ENCODE measurements at regions not wholly inside any gene's neighbourhood (a gene's known extent, or its start where the extent isn't known, plus 50 kb on each side); places are given as distances from the start of the nearest gene placed in this dataset.
"Not testable (repeated sequence)": the region's sequence is repeated elsewhere in the genome, so short reads cannot be mapped to it uniquely, and the experiment has no call there.

DNA sequence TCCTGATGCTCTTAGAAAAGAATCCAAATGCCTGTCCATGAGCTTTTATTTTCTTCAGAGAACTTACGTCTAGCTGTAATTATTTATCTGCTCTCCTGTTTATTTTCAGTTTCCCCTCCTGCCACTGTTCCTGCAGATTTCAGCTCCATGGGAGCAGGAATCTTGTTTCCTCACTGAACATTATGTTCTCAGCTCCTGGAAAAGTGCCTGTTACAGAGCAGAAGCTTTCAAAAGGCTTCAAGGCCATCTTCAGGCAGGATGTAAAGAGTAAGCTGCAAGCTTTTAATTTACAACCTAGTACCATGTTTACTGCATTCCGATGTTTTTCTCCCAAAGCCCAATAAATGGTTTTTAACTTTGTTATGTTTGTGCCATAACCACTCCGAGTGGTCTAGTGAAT lies 98.4 kb upstream of the BTG1 start:
- DNase-seq, result no peak

DNA sequence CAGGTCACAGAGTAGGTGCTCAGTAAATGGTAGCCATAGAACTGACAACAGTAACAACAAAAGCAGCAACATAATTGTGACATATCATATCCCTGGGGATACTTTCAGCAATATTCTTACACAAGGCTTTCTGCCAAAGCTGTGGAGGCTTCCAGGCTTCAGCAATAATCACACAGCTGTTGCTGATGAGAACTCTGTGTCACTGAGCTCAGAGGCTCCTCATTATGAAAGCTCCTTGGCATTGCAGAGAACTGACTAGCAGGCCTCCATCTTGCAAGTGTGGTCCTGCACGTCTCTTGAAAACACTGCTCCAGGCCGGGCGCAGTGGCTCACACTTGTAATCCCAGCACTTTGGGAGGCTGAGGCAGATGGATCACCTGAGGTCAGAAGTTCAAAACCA lies 97.3 kb upstream of the BTG1 start:
- peak in 1 of 2 experiments; percentile 16 for DNase-seq

GRCh38 chr12:92237762-92238523 lies 92.3 kb upstream of the BTG1 start:
- no peak for DNase-seq

DNA sequence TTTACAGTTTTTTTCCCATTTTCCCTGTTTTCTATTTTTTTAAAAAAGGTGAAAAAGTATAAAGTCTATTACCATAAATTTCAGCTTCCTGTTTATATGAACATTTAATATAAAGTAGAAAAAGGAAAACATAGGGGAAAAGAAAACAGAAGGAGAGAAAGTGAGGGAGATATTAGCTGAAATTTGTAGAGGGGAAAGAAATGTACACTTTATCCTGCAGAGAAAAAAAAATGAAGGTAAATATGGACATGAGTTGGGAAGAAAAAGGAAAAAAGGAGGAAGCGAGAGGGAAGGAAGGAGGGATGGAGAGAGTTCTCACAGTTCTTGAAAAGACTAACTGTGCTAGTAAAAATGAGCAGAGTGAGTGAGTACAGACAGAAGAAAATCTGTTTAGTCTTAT lies 91.6 kb upstream of the BTG1 start:
- no peak for DNase-seq

- no peak for DNase-seq
Measured at GRCh38 chr12:92235703-92236472, 90.2 kb upstream of the BTG1 start.

DNA sequence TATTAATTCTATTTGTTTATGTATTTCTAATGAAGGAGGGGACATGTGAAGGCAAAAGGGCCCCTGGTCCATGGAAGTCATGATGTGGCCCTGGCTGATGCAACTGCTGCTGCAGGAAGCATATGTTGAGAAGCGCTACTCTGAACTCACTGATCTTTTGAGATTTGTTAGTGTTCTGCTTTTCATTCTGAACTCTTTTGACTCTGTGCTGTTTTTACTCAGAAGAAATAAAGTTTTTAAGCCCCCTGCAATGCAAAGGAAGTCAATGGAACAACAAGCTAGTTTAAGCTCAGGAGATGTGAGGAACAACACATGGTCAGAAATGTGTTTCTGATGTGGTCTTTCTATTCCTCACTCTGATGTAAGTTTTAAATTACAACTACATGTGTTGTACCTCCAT lies 88.9 kb upstream of the BTG1 start:
- DNase-seq, result peak; percentile 51 to 68

DNA sequence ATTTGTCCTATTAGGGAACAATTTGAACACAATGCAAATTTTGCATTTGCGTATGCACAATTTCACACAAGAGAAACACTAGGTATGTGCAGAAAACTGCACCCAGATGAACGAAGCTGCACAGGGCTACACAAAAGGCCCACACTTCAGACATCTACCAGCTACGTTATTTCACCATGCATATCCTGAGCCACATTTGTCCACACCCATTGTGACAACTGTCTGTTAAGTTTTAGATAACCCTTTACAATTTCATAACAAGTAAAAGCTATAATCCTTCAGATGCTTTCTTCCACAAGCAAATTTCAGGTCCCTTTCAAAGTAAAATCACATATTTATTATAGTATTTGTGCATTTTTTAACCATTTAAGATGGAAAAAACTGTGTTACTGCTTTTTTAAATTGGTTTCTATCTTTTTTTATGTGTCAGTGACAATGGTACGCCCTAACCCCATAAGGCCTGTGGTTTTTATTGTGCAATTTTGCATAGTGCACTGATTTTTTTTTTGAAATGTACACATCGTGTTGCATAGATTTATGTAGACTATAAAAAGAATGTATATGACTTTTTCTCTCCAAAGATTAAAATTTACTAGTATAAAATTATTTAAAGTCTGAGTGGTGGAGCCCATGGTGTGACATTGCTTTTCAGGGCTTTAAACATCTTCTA lies 87.8 kb upstream of the BTG1 start:
- DNase-seq, result no peak

DNA sequence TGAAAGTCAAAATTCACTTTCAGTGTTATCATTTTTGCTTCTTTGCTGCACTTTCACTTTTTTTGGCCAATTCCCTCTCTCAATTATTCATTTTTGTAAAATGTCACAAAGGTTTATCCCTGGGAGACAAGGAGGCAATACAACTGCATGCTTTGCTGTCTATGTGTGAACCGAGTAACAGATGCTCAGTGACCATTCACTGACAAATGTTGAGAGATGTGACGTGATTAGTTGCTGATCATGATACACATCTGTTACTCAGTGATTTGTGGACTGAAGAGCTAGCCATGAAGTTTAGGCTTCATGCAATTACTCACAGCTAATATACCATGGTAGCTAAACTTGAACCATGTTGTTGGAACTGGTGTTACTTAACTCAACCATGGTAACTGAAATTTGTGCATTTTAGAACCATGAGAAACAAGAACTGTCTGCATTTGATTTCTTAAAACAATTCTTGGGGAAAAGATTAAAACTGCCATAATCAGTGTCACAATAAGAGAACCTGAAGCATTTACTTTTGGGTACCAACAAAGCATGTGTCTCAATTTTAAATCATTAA lies 86.8 kb upstream of the BTG1 start:
- DNase-seq, result peak in 1 of 2 experiments; percentile 52

GRCh38 chr12:92231945-92232344 lies 86.3 kb upstream of the BTG1 start:
- DNase-seq, result not testable (repeated sequence)

DNA sequence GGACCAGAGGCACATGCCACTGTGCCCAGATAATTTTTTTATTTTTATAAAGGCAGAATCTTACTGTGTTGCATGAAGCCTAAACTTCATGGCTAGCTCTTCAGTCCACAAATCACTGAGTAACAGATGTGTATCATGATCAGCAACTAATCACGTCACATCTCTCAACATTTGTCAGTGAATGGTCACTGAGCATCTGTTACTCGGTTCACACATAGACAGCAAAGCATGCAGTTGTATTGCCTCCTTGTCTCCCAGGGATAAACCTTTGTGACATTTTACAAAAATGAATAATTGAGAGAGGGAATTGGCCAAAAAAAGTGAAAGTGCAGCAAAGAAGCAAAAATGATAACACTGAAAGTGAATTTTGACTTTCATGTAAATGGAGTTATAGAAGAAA lies 85.9 kb upstream of the BTG1 start:
- DNase-seq, result not testable (repeated sequence)

- DNase-seq, result peak in 1 of 2 experiments; percentile 31
Measured at GRCh38 chr12:92229381-92229780, 83.7 kb upstream of the BTG1 start.

- no peak for DNase-seq
Measured at GRCh38 chr12:92226961-92227360, 81.3 kb upstream of the BTG1 start.

- DNase-seq, result no peak
Measured at GRCh38 chr12:92226071-92226661, 80.5 kb upstream of the BTG1 start.

GRCh38 chr12:92224685-92225331 lies 79.2 kb upstream of the BTG1 start:
- no peak for DNase-seq

DNA sequence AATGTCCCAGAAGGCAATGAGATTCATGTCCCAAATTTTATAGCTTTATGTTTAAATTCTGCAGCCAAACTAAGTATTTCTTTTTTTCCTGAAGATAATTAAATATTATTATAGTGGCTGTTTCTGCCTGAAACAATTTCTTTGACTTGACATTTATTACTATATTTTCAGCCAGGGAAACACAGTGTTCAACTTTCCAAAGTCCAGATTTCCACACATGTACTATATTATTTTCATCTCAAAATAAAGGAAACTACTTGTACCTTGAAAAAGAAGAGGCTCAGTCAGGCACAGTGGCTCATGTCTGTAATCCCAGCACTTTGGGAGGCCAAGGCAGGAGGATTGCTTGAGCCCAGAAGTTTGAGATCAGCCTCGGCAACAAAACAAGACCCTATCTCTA lies 77.8 kb upstream of the BTG1 start:
- DNase-seq, result no peak

- peak; percentile 9 to 73 for DNase-seq
Measured at GRCh38 chr12:92221656-92222315, 76.1 kb upstream of the BTG1 start.

GRCh38 chr12:92218394-92219077 lies 72.9 kb upstream of the BTG1 start:
- DNase-seq, result no peak

DNA sequence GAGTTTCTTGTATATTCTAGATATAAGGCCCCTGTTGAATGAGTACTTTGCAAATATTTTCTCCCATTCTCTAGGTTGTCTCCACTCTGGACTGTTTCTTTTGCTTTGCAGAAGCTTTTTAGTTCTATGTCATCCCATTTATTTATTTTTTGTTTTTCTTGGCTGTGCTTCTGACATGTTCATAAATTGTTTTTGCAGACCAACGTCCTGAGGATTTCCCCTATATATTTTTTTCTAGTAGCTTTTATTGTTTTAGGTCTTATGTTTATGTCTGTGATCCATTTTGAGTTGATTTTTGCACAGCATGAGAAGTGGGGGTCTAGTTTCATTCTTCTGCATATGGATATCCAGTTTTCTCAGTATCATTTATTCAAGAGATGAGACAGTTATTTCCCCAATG lies 70.4 kb upstream of the BTG1 start:
- DNase-seq, result no peak

GRCh38 chr12:92215358-92215757 lies 69.7 kb upstream of the BTG1 start:
- DNase-seq, result no peak

- no peak for DNase-seq
Measured at GRCh38 chr12:92213166-92213565, 67.5 kb upstream of the BTG1 start.

DNA sequence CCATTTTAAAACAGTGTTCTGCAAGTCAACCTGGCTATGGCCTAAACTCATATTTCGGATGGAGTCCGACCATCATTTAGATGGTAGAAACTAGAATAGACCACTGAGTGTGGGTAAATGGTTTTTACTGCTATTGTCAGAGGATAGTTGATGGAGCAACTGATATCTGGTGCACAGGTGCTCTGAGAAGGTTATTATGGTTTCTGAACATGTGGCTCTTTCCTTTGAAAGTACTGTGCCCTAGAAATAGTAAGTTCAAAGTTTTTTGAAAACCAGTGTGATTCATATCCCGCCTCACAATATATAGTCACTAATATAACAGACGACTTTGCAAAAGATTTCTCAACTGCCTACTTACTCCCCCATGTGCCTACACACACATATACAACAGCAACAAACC lies 64.4 kb upstream of the BTG1 start:
- DNase-seq, result no peak

All from NCI-H524 (cell line).